ENCODE measurements at regions not wholly inside any gene's neighbourhood (a gene's known extent, or its start where the extent isn't known, plus 50 kb on each side); places are given as distances from the start of the nearest gene placed in this dataset.

DNA sequence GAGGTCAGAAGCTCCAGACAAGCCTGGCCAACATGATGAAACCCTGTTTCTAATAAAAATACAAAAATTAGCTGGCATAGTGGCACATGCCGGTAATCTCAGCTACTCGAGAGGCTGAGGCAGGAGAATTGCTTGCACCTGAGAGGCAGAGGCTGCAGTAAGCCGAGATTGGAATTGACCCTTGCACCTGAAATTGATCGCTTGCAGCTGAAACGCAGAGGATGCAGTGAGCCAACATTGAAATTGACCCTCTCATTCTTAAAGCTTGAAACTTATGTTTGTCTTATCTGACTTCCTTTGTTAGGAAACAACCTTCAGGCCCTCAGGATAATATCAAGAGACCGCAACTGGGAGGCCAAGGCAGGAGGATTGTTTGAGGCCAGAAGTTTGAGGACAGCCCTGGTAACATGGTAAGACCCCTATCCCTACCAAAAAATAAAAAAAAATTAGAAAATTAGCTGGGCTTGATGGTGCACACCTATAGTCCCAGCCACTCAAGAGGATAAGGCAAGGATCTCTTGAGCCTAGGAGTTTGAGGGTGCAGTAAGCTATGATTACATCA lies 376.6 kb upstream of the XYLT1 start:
- no peak for DNase-seq

DNA sequence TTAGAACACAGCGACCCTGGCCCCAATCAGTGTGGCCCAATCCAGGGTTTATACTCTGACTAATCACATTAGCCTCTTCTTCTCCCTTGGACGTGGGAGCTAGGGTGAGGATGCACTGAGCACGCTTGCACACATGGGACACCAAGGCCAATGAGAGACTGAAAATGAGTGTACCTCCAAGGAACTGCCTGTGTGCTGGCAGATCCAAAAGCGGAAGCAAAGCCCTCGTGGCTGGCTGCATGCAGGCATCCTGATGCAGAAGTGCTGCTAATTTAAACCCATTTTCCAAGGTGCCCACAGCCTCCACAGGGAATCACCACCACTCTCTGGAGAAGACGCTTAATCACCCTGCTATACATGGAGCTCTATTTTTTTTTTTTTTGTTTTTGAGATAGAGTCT lies 375.3 kb upstream of the XYLT1 start:
- DNase-seq, result no peak

DNA sequence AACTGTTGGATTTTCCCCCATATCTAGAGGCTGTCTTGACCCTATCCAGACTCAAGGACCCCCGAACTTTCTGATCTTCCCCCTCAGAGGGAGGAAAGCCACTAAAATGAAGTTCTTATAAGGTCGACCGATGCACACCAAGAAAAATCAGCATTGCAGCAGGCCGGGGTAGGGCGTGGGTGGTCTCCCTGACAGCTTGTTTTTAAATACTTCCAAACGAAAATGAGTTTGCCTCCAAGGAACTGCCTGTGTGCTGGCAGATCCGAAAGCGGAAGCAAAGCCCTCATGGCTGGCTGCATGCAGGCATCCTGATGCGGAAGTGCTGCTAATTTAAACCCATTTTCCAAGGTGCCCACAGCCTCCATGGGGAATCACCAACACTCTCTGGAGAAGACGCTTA lies 374.3 kb upstream of the XYLT1 start:
- DNase-seq, result no peak

DNA sequence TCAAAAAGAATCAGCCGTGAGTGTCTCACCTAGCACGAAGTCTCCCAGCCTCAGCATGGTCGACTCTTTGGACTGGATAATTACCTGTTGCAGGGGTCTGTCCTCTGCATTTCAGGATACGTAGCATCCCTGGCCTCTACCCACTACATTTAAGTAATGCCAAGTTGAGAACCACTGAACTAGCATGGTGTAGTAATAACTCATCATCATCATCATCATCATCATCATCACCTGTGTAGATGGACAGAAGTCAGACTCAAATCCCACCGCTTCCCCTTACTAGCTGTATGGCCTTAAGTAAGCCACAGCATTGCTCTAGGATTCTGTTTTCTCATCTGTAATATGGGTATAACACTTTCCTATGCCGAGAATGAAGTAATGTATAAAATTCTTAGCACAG lies 373.1 kb upstream of the XYLT1 start:
- DNase-seq, result no peak

DNA sequence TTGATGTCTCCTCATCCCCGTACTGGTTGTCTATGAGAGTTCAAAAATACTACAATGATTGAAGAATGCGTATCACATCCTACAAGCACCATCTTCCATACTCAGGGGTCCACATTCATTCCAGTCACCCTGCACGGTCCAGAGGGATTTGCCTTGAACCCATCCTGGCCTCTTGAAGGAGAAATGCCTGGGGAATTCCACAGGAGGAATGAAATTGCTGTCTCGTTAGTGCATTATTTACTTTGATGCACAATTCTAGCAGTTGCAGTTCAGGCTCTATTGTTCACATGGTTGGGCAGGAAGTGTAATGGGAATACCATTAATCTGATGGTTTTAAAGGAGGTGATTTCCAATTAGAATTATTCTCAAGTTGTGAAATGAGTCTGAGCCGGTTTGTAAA lies 369.1 kb upstream of the XYLT1 start:
- no peak for DNase-seq

DNA sequence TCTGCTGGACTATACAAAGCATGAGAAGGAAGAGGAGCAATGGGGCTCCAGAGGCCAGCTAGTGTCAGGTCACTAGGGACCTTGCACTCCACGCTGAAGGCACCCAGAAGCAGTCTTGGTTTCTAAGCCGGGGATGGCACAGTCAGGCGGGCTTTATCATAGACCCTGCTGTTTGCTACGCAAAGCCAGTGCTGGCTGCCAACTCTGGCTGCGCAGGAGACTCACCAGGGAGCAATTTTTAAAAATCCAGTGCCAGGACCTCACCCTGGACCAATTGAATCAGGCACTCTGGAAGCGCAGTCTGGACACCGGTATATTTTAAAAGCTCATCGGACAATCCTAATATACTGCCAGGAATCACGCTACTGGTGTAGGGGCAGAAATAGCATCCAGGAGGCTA lies 368.5 kb upstream of the XYLT1 start:
- no peak for DNase-seq

DNA sequence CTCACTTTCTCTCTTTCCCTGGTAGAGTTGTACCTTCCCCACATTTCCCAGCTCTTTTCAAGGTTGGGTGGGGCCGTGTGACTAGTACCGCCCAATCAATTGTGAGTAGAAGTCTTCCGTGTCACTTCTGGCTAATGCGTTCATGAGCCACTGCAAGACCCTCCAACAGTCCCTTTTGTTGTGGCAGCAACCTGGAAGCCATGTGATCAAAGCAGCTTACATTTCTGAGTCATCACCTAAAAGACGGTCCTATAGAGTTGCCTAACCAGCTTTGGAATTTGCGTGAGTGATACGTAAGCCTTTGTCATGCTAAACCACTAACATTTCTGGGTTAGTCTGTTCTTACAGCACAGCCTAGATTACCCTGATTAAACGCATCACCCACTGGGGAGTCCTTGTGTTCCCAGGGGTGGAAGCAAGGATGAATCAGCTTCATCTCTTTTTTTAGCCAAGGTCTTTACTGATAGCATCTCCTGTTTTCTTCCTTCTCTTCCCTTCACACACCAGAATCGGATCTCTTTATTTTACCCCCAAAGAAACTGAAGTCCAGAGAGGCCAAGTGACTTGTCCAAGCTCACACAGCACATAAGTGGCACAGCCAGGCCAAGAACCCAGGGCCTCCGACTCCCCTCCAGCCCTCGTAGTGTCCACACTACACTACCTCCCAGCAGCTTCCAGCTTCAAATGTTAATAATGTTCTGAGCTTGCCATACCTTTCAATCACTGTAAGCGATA lies 366.3 kb upstream of the XYLT1 start:
- no peak for DNase-seq

DNA sequence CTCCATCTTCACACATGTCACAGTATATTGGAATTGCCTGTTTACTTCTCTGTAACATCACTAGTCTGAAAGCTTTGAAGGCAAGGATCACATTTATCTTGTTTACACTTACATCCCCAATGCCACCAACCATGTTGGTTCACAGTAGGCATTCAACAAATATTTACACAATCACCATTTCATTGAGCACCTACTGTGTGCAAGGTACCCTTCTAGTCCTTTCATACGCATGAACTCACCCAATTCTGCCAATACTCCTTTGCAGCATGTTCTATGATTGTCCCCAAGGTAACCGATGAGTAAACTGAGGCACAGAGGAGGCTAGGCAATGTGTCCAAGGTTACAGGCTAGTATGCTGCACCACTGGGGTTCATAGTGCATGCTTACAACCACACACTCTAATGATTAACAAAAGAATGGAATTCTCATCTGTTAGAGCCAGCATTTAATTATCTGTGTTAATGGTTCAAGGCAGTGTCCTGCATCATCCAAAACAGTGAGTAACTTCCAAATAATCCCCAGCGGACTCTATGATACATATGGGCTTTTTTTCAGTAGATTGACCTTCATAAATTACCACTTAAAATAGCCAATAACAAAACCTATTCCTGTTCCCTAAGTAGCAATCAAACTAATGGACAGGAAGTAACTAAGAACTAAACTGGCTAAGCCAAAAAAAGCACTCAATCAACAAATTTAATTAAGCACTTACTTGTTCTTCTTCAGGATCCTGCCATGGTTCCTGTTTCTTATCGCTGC lies 364.5 kb upstream of the XYLT1 start:
- DNase-seq, result no peak

DNA sequence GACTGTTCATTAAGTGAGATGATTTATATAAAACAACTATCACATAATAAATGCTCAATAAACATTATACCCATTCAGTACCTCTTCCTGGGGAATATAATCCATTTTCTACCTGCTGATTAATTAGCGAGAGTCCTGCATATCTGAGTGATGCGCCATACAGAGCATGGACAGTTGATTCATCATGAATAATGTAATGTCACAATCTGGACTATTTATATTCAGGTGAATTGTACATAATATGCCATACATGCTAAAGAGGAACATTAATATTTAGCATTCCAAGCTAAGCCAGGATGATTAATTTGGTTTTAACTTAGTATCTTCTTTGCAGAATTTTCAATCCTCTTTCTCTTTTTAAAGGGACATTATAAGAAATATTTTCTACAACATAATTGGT lies 362.0 kb upstream of the XYLT1 start:
- no peak for DNase-seq

DNA sequence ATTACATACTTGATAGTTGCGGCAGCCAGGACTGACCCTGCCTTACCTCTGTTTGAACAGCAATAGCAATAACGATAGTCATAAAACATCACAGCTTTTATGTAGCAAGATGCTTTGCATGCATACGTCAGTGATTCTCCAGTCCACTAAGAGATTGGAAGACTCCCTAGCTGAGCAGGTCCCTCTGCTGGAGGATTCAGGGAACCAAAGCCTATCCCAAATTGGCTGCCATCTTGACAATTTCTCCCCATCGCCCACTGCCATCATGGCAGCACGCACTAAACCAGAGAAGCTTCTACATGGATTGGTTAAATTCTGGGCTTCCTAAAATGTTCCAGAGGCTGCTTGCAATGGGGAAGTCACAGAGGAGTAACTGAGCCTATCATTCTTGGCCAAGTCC lies 360.6 kb upstream of the XYLT1 start:
- no peak for DNase-seq

DNA sequence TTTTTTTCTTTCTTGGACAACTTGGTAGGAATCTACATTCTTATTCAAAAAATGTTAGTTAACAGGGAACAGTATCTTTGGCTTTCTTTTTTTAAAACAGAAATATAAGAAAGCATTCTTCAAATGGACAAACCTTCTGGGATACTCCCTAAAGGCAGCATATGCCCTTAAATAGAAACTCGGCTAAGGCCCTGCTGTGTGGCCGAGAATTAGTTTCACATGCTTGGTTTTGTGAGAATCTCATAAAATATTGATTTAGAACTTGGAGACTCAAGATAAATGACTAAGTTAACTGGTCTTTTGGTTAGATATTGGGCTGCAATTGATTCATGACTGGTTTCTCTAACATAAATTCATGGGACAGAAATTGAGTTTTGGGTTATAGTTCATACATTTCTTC lies 359.9 kb upstream of the XYLT1 start:
- no peak for DNase-seq

DNA sequence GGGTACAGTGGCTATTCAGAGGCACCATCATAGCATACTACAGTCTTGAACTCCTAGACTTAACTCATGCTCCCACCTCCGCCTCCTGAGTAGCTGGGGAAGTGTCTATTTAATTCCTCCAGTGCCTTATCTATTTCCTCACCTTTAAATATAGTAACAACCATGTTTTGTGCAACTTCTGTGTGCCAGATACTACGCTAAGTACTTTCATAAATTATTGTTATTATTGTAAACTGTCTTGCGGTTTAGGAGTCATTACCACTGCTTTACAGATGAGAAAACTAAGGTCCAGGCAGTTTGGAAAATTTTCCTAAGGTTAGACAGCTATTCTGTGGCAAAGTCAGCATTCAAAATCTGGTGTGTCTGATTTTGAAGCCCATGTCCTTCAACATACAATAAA lies 359.1 kb upstream of the XYLT1 start:
- DNase-seq, result no peak

DNA sequence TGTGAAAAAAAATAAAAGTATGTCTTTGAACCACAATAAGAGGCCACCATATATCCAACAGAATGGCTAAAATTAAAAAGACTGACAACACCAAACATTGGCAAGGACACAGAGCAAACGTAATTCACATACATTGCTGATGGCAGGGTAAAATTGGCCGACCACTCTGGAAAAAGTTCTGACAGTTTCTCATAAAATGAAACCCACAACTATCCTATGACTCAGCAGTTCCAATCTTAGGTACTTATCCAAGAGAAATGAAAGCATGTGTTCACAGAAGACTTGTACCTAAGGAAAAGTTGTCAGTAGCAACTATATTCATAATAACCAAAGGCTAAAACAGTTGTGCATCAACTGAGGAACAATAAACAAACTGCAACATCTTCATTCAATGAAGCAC lies 357.3 kb upstream of the XYLT1 start:
- peak; percentile 18 for DNase-seq

DNA sequence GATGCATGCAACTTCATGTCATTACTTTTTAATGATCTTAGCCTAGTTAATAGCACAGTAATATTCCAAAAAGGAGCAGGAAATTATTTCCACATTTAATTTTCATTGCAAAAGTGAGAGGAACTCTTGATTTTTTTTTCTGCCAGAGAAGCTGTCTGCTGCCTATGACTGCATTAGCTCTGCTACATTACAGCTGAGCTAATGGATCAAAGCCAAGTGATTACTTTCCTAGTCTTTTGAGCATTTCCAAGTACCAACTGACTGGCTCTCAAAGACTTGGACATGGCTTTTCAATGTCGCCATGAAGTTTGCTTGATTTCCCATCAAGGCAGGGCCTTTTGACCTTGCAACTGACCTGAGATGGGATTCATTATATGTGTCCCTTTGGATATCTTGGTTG lies 356.6 kb upstream of the XYLT1 start:
- DNase-seq, result no peak

DNA sequence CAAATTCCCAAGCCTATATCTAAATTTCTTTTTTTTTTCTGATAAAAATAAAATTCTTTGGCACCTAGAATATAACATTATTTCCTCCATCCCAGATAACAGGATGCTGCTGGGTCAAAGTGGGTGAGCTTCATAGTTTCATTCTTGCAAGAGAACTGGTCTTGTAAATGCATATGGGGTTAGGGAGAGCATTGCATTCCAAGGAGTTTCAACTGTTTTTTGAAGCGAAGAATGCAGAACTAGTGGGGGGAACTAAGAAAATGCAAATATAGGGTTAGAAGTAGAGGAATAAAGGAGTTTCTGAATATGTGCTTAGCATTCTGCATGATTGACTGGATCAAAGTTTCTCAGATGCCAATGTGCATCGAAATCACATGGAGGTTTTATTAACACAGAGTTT lies 347.2 kb upstream of the XYLT1 start:
- DNase-seq, result no peak

DNA sequence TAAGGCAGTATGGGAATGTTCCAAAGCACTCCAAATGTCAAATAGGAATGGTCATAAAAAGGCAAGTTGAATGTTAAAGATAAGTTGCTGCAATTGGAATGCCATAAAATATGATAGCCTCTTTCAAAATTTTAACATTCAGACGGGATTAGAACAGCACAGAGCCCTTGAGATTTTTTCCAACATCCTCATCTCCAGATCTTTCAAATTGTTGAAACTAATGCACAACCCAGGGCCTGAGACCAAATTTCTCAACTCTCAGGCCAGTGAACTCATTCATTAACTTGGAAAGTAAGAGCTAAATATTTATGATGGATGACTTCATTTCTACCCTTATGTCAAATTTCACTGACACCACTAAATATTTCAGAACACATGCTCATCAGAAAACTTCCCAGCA lies 346.5 kb upstream of the XYLT1 start:
- no peak for DNase-seq

DNA sequence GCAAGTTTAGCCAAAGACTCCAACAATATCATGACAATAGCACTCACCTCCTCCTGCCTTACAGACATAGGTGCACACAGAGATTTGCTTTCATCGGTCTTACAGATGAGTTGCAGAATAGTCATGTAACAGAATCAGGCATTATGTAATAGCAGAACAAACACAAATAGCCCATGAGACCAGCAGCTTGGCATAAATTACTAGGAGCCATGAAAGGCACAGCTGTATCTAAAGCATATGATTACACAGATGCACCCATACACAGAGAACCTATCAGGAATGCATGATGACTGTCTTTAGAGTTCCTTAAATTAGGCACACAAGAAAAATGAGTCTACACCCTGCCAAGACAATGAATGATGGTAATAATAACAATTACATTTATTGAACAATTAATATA lies 342.0 kb upstream of the XYLT1 start:
- no peak for DNase-seq

DNA sequence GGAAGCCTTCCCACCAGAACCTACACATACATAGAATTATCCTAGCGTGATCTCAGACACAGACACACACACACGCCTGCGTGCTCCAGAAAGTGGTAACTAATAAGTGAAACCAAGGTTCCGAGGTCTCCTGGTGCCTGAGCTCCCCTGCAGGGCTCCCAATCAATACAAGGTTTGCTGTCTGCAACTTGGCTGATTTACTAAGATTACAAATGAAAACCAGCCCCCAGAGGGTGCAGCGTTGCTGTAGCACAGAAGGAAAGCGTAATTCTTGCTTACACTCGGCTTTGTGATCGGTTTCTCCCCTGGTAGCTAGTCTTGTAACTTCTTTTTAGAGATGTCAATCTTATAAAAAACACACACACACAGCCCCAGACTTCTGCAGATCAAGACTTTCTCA lies 334.1 kb upstream of the XYLT1 start:
- DNase-seq, result no peak

DNA sequence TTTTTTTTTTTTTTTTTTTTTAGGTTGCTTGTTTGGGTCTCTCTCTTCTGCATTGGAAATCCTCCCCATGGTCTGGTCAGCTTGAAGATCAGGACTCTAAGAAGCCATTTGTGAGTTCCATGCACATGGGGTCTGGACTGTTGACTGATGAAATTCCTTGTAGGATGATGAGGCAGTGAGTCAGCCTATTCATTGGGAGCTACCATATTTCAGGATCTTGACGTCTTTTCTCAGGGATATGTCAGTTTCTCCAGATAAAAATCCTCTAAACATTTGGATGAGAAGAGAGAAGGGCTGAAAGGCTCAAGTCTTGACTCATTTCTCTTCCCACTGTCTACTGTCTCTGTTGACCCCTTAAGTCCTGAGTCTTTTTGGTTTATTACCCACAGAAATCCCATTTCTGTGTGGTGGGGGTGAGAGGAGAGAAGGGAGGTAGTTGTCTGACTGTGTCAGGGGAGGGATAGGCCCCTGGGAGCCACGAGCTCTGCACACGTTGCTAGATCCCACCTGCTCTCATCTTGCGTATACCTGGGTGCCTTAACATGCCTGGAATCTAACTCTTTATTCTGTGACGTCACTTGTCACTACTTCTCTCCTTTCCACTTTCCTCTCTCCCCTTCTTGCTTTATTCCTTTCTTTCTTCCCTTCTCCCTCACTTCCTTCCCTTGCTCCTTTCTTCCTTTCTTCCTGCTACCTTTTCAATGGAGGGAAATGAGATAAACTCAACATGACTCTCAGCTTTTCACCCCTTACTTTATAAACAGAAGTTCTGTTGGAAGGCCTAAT lies 333.1 kb upstream of the XYLT1 start:
- no peak for DNase-seq

DNA sequence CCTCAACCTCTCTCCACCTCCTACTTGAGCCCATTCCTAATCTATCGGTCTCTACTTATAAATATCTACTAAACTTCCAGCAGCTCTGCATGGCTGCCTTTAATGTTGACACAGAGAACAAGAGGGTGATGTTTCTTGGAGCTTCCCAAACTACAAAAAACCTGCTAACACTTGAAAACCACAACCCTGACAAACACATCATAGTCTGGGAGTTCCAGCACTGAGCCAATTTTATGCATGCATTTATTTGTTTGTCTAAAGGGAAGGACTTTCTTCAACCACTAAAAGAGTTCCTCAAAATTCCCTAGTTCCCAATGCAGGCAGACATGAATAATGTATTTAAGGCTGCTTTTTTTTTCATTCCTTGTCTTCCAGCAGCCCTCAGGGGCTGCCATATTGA lies 331.8 kb upstream of the XYLT1 start:
- no peak for DNase-seq

DNA sequence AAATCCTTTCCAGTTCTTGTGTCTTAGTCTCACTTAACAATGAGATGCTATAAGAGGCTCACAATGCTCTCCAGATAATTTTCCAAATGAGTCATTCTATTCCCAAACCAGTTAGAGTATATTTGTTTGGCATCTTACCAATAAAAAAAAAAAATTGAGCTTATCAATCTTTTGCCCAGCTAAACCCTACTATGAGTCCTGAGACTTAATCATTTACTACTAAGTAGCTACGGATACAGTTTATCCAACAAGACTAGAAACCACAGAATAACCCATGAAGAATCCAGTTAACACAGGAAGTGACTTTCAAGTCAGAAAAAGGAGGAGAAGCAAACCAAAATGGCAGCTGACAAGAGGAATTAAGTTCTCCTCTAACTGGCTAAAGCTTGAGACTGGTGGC lies 330.3 kb upstream of the XYLT1 start:
- no peak for DNase-seq

DNA sequence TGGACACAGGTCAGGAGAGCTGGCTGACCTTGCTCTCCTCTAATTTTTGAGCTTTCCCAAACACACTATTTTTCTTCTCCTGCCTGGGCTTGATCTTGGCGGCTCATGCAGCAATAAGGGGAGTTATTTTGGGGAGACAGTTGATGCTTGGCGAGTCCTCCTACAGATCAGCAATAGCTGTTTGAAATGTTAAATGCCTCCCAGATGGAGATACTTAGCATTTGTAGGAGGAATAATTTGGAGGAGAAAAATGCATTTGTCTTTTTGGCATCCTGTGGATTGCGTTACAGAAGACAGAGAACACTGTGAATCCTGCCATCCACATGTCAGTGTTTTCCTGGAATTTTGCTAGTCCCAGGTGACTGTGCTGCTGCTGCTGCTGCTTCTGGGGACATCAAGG lies 328.0 kb upstream of the XYLT1 start:
- DNase-seq, result no peak

DNA sequence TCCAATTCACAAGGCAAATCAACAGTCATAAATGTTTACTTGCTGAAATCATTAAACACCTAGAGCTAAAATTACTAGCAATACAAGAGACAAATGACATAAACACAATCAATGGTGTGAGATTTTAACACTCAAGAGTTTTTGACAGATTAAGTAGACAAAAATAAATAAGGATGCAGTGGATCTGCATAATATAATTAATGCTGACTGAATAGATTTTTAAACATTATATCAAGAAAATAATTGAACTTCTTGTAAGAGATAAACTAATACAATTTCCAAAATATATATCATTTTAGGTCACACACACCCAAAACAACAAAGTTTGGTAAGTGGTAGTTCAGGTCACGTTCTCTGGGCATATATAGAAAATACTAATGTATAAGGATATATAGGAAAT lies 322.6 kb upstream of the XYLT1 start:
- no peak for DNase-seq

DNA sequence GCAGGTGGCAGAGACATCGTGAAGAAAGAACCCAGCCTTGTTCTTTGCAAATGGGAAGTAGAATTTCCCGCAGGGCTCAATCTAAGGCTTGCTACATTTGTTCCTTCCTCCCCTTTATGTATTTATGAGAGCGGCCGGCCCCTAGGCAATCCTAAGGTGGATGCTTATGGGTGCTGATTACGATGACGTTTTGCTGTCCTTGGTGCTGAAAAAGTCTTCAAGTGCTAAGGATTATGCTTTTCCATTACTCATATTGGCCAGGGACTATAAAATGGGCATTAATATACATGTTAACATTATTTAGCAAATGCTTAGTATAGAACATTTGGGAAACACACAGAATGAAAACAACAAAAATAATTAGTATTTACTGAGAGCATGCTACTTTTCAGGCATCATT lies 313.3 kb upstream of the XYLT1 start:
- peak; percentile 76 for DNase-seq

Measured in hematopoietic multipotent progenitor cell treated with erythropoietin and hydrocortisone succinate and interleukin-3 and kit ligand, for 4 days (in vitro differentiated cells).